ENCODE measurements at regions not wholly inside any gene's neighbourhood (a gene's known extent, or its start where the extent isn't known, plus 50 kb on each side); places are given as distances from the start of the nearest gene placed in this dataset.
"Not testable (repeated sequence)": the region's sequence is repeated elsewhere in the genome, so short reads cannot be mapped to it uniquely, and the experiment has no call there.

GRCh38 chr18:29465526-29465925 is 1288.6 kb upstream of the CDH2 start:
- no peak for DNase-seq

DNA sequence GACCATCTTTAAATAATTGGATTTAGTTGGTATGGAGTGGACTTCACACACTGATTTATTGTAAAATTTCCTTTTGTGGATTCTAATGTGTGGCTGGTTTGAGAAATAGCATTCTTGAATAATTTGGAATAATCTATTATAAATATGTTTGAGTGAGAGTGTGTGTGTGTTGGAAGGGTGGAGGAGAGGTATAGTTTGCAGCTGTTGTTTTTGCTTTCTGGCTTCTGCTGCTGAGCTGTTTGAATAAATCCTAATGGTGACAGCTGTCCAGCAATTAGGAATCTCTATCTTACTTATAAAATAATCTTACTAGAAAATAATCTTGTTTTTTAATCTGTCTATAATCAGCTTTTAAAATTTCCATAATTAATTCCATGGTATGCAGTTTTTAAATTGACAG is 1283.0 kb upstream of the CDH2 start:
- no peak for DNase-seq

DNA sequence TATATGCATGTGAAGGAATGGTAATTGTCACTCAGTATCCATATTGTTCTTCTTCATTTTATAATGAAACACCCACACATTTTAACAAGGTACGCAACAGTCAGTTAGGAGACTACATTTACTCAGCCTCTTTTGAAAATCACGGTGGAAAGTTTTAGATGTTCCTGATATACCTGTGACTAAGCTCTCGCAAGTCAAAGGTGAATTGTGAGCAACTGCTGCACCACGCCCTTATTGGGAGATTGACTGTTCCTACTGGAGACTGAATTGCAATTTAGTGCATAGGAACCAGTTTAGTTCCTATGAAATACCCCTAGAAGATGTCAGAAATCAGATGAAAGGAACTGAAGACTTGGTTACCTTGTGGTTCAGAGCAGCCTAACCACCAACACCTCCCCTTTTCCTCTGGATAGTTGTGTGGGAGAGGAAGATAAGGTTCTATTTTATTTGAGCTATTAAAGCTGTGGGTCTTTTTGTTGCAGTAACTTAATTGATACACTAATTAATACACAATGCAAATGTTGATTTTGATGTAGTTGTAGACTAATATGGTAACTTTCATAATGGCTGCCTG is 1280.5 kb upstream of the CDH2 start:
- DNase-seq, result no peak

- no peak for DNase-seq
Measured at GRCh38 chr18:29449424-29449823, 1272.5 kb upstream of the CDH2 start.

GRCh38 chr18:29439398-29439797 is 1262.5 kb upstream of the CDH2 start:
- DNase-seq, result no peak

- DNase-seq, result no peak
Measured at GRCh38 chr18:29436459-29436858, 1259.5 kb upstream of the CDH2 start.

DNA sequence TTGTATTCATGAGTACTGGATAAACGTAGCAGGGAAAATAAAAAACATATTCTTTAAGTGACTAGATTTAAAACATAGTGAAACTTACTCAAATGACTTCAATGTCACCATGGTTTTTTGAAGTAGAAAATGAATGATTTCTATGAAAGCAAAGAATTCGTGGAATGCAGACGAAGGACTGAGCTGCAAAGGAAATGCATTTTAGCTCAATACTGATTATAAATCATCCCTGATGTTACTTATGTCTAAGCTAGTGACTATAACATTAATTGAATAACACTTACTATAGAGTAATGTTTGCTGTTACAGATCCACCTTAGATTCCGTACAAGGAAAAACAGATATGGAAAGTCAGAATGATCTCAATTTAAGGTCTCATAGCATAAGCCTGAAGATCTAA is 1257.7 kb upstream of the CDH2 start:
- no peak for DNase-seq

- DNase-seq, result no peak
Measured at GRCh38 chr18:29430416-29430815, 1253.5 kb upstream of the CDH2 start.

DNA sequence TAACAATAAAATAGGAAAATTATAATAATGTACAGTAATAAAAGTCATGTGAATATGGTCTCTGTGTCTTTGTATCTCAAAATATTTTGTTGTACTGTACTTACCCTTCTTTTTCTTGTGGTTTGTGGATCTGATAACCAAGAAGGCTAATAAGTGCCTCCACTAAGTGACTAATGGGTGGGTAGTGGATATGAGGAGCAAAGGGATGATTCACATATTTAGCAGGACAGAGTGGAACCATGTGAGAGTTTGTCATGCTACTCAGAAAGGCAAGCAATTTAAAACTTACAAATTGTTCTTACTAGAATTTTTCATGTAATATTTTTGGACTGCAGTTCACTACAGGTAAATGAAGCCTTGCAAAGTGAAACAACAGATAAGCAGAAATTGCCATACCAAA is 1241.2 kb upstream of the CDH2 start:
- no peak for DNase-seq

GRCh38 chr18:29406996-29407395 is 1230.1 kb upstream of the CDH2 start:
- DNase-seq, result no peak

DNA sequence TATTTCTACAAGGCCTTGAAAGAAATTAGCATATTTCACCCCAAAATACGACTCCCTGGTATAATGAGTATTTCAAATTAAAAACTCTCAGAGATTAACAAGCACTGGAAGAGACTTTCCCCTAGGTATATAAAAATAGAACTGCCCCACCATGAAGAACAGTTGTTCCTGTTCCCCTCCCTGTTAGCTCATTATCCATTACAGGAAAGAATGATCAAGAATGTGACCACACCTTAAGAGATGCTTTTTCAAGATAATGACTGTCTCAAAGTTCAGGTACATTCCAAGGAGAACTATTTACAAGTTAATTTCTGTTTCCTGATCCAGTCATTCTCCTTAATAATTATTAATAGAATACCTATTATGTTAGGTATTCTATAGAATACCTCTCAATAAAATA is 1220.6 kb upstream of the CDH2 start:
- no peak for DNase-seq

GRCh38 chr18:29383311-29384273 is 1206.7 kb upstream of the CDH2 start:
- no peak for DNase-seq

DNA sequence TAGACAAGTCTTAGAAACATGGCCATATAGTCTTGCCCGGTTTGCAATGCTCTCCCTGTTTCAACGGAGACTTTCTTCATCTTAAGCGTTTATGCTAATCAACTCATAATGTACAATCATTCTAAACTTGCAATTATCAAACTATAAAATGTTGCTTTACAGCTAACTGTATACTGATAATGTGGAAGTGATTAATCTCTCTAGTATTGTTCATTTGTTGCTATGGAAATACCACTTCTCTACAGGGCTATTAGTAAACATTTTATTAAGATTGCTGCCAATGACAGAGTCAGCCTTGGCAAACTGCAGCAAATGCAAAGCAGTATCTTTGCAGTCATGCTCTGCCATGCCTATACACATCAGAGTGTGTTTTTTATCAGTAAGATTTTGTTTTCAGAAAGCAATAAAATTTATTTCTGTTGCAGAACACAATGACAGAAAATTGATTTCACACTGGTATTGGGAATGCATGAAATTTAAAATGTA is 1201.8 kb upstream of the CDH2 start:
- DNase-seq, result no peak

GRCh38 chr18:29377346-29377745 is 1200.4 kb upstream of the CDH2 start:
- DNase-seq, result no peak

GRCh38 chr18:29373000-29373399 is 1196.1 kb upstream of the CDH2 start:
- DNase-seq, result no peak

GRCh38 chr18:29361843-29362242 is 1184.9 kb upstream of the CDH2 start:
- DNase-seq, result no peak

GRCh38 chr18:29360659-29361058 is 1183.7 kb upstream of the CDH2 start:
- DNase-seq, result not testable (repeated sequence)

GRCh38 chr18:29359222-29359621 is 1182.3 kb upstream of the CDH2 start:
- not testable (repeated sequence) for DNase-seq

GRCh38 chr18:29351171-29351570 is 1174.2 kb upstream of the CDH2 start:
- DNase-seq, result no peak

GRCh38 chr18:29328932-29329331 is 1152.0 kb upstream of the CDH2 start:
- no peak for DNase-seq

DNA sequence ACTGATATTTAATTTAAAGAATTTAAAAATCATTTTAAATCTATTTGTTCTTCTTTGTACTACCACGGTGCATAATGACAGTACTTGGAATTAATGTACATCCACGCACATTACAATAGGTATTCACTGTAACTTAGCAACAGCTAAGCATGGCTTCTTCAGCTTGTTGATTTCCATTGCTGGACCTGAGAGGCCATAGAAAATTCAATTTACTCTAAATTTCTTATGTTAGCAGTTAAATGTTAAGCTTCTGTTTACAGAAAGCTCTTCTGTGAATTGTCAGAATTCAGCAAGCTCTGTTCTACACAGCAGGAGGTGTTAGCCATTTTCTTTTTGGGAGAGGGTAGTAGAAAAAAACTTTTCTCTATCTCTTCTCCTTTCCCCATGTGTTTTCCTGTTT is 1149.3 kb upstream of the CDH2 start:
- no peak for DNase-seq

- DNase-seq, result no peak
Measured at GRCh38 chr18:29321561-29321960, 1144.6 kb upstream of the CDH2 start.

DNA sequence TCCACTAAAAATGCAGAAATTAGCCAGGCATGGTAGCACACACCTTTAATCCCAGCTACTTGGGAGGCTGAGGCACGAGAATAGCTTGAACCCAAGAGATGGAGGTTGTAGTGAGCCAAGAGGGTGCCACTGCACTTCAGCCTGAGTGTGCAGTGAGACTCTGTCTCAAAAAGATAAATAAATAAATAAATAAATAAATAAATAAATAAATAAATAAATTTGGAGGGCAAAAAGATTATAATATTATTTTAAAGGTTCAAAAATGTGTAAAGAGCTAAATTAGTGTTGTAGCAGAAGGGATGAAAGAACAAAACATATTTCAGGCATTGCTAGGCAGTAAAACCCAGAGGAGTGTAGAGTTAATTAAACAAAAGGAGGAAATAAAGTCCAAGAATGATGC is 1136.4 kb upstream of the CDH2 start:
- no peak for DNase-seq

DNA sequence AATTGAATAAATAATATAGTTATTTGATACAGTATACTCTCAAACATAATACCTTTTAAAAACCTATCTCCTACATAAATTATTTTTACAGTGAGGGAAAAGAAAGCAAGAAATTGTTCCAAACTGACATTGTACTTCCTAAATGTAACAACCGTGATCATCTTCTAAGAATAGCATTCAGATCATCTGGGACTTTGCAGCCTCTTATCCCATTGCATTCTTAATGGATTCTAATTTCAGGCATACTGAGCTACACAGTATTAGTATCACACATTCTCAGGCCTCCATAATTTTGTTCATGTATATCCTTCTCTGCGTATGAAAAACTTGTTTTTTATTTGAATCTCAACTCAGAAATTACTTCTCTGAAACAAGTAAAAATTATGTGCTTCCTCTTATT is 1134.7 kb upstream of the CDH2 start:
- DNase-seq, result no peak

Data from GOT3 (cell line).